22Rv1 (cell line): ENCODE measurements at regions not wholly inside any gene's neighbourhood (a gene's known extent, or its start where the extent isn't known, plus 50 kb on each side); places are given as distances from the start of the nearest gene placed in this dataset.

Experiments used
- ZFX ChIP-seq: fragments of 450-650 bp; IDR thresholded peaks from 2 replicates; pipeline ENCODE4 v1.6.1; 2017; ENCODE audit warnings: antibody characterized with exemption, borderline replicate concordance
- TF ChIP-seq, protein P1 (sequence below): fragments of 450-650 bp; IDR thresholded peaks from 2 replicates; pipeline ENCODE4 v1.5.1; 2017; ENCODE audit warnings: mild to moderate bottlenecking

GRCh38 chr3:94429517-94429916, 366.7 kb downstream of the NSUN3 start:
- TF ChIP-seq, protein P1, sequence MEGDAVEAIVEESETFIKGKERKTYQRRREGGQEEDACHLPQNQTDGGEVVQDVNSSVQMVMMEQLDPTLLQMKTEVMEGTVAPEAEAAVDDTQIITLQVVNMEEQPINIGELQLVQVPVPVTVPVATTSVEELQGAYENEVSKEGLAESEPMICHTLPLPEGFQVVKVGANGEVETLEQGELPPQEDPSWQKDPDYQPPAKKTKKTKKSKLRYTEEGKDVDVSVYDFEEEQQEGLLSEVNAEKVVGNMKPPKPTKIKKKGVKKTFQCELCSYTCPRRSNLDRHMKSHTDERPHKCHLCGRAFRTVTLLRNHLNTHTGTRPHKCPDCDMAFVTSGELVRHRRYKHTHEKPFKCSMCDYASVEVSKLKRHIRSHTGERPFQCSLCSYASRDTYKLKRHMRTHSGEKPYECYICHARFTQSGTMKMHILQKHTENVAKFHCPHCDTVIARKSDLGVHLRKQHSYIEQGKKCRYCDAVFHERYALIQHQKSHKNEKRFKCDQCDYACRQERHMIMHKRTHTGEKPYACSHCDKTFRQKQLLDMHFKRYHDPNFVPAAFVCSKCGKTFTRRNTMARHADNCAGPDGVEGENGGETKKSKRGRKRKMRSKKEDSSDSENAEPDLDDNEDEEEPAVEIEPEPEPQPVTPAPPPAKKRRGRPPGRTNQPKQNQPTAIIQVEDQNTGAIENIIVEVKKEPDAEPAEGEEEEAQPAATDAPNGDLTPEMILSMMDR: no peak
- TF ChIP-seq ZFX: no peak
